ENCODE measurements at regions not wholly inside any gene's neighbourhood (a gene's known extent, or its start where the extent isn't known, plus 50 kb on each side); places are given as distances from the start of the nearest gene placed in this dataset.

GRCh38 chr16:58836427-58836826, 102.3 kb upstream of the GOT2 start:
- TF ChIP-seq CTCF (IDR thresholded peaks at IDR 0.05), result no peak
- no peak for TF ChIP-seq POLR2A (IDR thresholded peaks at IDR 0.05)

Data from prostate gland (tissue), 2 donors.